ENCODE measurements at regions not wholly inside any gene's neighbourhood (a gene's known extent, or its start where the extent isn't known, plus 50 kb on each side); places are given as distances from the start of the nearest gene placed in this dataset.

DNA sequence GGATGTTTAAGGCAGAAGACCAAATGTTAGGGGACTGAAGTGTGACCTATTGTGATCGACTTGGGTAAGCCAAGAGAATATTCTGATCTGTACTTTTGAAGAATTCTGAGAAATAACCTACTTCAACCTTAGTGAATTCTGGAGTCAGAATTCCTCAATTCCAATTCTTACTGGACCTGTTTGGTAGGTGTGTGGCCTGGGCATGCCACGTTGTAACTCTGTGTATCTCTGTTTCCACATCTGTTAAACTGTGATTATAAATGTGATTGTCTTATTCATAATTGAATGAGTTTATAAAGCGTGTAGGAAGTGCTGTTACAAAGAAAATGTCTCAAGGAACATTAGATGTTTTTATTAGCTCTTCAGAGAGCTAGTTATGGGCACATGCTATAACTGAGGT is 64.5 kb downstream of the TUSC1 start:
- no peak for DNase-seq

DNA sequence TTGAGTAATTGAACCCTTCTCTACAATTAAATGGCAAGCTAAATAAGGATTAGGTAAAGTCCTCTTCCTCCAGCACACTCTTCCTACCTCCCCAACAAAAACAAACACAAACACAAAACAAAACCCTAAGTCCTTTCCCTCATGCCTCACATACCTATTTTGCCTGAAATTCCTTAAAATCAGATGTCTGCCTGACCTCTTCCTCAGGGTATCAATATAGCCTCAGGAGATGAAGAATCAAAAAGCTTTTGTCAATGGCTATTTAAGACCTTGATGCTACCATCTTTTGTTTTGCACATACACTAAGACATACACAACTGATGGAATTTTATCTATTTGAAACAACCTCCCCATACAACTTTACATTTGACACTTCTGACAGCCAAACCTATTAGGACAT is 75.1 kb downstream of the TUSC1 start:
- DNase-seq, result no peak

GRCh38 chr9:25602400-25603044 is 75.7 kb downstream of the TUSC1 start:
- no peak for DNase-seq

DNA sequence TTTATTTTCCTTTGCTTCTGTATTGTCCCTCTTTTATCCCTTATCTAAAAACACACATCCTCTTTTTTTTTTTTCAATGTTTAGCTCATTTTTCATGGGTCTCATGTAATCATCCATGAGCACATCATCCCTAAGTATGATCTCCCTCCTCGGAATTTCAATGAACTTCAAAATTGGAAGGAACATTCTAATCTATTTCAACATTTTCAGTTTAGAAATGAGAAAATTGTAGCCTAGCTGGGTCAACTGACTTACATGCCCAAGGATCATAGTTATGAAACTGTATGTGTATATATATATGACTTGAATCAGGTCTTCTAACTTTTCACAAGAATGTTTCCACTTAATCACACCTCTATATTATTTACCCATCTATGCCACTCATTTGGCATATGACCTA is 77.7 kb downstream of the TUSC1 start:
- DNase-seq, result no peak

DNA sequence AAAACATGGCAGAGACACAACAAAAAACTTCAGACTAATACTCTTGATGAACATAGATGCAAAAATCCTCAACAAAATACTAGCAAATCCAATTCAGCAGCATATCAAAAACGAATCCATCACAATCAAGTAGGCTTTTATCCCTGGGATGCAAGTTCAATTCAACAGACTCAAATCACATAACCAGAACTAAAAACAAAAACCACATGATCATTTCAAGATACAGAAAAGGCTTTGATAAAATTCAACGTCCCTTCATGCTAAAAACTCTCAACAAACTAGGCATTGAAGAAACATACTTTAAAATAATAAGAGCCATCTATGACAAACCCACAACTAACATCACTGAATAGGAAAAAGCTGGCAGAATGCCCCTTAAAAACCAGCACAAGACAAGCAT is 93.6 kb downstream of the TUSC1 start:
- DNase-seq, result no peak

DNA sequence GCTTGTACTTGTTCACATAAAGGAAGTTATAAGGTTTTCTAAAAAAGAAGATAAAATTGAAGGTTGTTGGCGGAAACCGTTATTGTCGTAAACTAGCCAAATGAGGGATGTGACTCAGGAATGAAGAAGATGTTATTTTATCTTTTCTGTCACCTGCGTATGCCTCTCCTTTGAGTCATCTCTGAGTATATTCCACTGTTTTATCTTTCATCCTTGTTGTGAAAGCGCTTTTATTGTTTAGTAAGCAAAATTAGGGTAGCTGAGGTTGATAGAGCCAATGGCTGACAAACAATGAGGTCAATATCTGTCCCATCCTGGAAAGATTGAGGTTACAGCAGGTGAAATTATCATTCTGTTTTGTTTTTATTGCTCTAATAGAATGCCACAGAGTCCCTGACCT is 105.0 kb downstream of the TUSC1 start:
- no peak for DNase-seq

DNA sequence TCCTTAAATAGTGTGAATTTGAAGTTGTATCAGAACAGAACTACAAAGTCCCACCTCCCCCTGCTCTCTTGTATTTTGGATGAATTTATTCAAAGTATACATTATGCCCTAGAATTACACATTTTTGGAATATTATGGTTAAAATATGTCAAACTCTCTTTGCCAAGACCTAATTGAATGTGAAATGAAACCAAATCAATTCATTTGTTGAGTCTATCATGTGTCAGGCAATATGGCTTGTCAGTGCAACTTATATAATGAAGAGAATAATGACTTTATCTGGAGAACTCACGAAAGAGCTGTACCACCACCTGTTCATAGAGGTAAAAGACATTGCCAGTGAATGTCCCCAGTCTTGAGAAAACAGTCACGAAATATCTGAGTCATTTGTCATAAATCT is 106.8 kb downstream of the TUSC1 start:
- no peak for DNase-seq

- no peak for DNase-seq
Measured at GRCh38 chr9:25570802-25571201, 107.4 kb downstream of the TUSC1 start.

DNA sequence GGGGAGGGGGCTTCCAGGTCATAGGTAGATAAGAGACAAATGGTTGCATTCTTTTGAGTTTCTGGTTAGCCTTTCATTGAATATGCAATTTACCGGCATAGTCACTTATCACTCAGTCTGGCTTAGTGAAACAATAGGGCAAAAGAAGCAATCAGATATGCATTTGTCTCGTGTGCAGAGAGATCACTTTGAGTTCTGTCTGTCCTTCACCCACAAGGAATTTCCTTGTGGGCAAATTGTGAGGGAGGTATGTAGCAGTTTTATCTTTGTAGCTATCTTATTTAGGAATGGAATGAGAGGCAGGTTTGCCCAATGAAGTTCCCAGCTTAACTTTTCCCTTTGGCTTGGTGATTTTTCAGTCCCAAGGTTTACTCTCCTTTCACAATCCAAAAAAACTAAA is 116.1 kb downstream of the TUSC1 start:
- no peak for DNase-seq

DNA sequence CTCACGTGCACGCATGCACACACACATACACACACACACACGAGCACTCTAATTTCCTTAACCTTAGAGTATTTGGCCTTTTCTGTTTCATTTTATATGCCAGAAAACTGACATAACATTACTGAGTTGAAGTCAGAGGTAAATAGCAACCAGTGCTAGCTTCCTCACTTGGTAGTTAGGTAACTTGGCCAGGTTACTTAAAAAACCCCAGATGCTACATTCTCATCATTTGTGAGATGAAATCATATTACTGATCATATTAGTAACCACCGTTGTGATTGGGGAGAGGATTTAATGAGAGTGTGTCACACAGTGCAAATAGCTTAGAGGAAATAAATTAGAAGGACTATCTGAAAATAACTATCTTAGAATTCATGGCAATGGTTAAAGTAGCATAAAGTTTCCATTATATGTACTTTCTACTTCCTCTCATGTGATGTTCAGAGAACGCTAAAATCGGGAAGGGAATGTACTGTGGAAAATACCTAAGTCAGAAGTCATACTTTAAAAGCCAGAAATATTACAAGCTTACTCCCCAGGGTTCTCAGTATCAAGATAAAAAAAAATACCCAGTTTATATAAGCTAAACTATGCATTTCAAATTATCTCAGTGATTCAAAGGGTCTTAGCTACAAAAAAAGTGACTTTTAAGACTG is 120.5 kb downstream of the TUSC1 start:
- DNase-seq, result no peak

- no peak for DNase-seq
Measured at GRCh38 chr9:25556540-25556939, 121.7 kb downstream of the TUSC1 start.

DNA sequence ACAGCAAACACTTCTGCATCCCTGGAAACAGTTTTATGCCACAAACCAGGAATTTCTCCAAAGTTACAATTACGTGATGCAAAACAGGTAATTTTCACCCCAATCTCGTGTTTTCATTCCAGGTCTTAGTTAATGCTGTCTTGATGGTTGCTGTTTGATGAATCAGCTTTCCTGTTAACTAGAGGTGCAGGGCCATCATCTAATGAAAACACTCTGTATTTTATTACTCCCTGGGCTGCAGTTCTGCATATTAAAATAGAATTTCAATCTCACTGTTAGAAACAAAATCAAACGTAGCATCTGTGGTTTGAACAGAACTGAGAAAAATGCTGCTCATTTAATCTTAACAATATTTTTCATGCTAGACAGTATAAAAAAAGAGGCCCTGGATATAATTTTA is 129.4 kb downstream of the TUSC1 start:
- DNase-seq, result no peak

- DNase-seq, result no peak
Measured at GRCh38 chr9:25543806-25544205, 134.4 kb downstream of the TUSC1 start.

DNA sequence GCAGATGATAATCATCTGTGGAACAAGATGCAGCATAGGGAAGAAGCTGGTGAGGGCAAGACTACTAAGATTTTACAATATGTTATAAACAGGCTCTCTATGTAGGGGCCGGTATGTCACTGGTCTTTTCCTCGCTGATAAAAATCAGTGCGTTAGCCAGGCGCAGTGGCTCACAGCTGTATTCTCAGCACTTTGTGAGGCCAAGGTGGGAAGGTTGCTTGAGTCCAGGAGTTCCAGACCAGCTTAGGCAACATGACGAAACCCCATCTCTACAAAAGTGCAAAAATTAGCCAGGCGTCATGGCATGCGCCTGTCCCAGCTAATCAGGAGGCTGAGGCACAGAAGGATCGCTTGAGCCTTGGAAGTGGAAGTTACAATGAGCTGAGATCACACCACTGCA is 135.9 kb downstream of the TUSC1 start:
- DNase-seq, result no peak

GRCh38 chr9:25537808-25538207 is 140.4 kb downstream of the TUSC1 start:
- no peak for DNase-seq

- DNase-seq, result no peak
Measured at GRCh38 chr9:25519286-25519685, 159.0 kb downstream of the TUSC1 start.

DNA sequence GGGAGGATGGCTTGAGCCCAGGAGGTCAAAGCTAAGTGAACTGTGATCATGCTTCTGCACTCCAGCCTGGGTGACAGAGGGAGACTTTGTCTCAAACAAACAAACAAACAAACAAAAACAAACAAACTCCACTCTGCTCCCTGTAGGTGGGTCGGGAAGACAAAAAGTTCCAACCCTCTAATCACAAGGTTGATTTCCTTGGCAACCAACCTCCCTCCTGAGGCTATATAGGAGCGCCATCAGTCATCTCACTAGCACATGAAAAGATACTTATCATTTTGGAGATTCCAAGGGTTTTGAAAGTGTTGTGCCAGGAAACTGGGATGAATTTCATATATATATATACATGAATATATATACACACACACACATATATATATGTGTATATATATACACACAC is 160.5 kb downstream of the TUSC1 start:
- no peak for DNase-seq

GRCh38 chr9:25513509-25514033 is 164.7 kb downstream of the TUSC1 start:
- DNase-seq, result no peak

DNA sequence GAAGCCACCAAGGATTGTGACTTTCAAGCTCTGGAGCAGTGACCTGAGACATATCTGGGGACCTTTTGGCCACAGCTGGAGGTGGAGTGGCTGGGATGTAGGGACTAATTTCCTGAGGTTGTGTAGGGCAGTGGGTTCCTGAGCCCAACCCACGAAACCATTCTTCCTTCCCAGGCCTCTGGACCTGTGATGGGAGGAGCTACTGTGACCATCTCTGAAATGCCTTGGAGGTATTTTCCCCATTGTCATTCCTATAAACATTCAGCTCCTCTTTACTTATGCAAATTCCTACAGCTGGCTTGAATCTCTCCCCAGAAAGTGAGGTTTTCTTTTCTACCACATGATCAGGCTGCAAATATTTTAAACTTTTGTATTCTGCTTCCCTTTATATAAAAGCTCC is 172.6 kb downstream of the TUSC1 start:
- no peak for DNase-seq

- DNase-seq, result no peak
Measured at GRCh38 chr9:25481372-25481771, 196.9 kb downstream of the TUSC1 start.

DNA sequence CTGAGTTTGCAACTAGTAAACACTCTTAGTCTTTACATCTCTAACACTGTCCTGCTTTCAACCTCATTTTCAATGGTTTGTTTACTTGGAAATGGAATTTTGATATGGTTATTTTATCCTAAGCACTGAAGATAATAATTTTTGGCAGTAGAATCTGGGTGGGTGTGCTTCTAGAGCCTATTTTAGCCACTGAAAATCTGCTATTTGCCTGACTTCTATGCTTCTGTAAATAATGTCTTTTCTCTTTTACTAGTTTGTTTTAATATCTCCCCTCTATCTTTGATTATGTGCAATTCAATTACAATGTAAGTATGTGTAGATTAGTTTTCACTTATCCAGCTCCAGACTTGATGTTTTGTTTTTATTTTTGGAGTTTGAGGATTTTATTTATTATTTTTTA is 197.5 kb downstream of the TUSC1 start:
- DNase-seq, result no peak

DNA sequence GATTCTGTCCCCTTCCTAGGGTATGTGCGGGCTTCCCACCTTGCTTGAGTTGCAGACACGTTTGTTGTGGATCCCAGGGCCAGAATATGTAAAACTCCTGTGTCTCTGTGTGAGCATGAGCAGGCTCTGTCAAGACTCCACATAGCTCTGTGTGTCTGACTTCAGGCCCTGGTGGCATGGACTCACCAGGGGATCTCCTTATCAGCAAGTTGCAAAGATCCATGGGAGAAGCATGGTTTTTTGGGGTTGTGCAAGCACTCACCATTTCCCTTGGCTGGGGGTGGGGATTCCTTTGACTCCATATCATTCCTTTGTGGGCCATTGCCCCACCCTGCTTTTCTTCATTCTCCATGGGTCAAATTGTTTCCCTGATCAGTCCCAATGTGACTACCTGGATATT is 205.6 kb downstream of the TUSC1 start:
- DNase-seq, result no peak

- DNase-seq, result no peak
Measured at GRCh38 chr9:25472085-25472607, 206.1 kb downstream of the TUSC1 start.

DNA sequence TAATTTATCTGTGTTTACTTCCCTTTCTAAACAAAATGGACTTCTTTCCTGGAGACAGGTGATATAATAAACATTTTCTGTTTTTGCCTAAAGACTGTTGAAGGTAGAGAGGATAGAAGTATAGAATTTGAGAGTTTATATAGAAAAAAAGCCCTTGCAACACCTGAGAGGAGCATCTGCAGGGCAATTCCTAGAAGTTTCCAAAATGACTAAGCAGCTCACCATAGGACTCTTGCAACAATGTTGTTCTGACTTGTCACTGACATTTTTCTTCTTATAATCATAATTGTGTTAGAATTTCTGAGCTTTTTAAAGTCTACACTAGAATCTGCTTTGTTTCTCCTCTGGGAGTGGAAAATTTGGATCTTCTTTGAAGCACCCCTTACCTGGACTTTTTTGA is 216.8 kb downstream of the TUSC1 start:
- DNase-seq, result no peak
